GM23338 (cell line): ENCODE measurements at regions not wholly inside any gene's neighbourhood (a gene's known extent, or its start where the extent isn't known, plus 50 kb on each side); places are given as distances from the start of the nearest gene placed in this dataset.

Source experiments
- ATAC-seq: fragments of 200-7000 bp; cut with Tn5 transposase; 3 replicates; pipeline ENCODE4 v1.9.1; 2020
- DNase-seq: peaks from one replicate; pipeline ENCODE4 v3.0.0-alpha.2; 2015; ENCODE audit warnings: low spot score
- H2AFZ ChIP-seq: fragments of 200-600 bp; sonication (generic); 2 replicates; pipeline ENCODE4 v1.8.0; 2016; ENCODE audit warnings: antibody characterized with exemption, mild to moderate bottlenecking, moderate library complexity
- H3F3A ChIP-seq: fragments of 200-600 bp; sonication (generic); replicated peaks from 2 replicates; pipeline ENCODE4 v1.8.0; 2017; ENCODE audit warnings: antibody characterized with exemption, mixed run types, low read depth
- H3K27ac ChIP-seq: fragments of 200-600 bp; sonication (generic); 2 replicates; pipeline ENCODE4 v1.6.1; 2016; ENCODE audit warnings: low read depth
- H3K27me3 ChIP-seq: fragments of 200-600 bp; sonication (generic); 2 replicates; pipeline ENCODE4 v1.8.0; 2016; ENCODE audit warnings: mild to moderate bottlenecking, mixed run types, moderate library complexity; ENCODE audit not compliant: insufficient read depth
- H3K36me3 ChIP-seq: fragments of 200-600 bp; sonication (generic); 2 replicates; pipeline ENCODE4 v1.8.0; 2016; ENCODE audit warnings: mild to moderate bottlenecking; ENCODE audit not compliant: insufficient read depth
- H3K4me1 ChIP-seq: fragments of 200-600 bp; sonication (generic); 2 replicates; pipeline ENCODE4 v1.8.0; 2016; ENCODE audit warnings: mild to moderate bottlenecking, moderate library complexity; ENCODE audit not compliant: insufficient read depth
- H3K4me2 ChIP-seq: fragments of 200-600 bp; sonication (generic); 2 replicates; pipeline ENCODE4 v1.7.1; 2017; ENCODE audit warnings: mixed run types
- H3K4me3 ChIP-seq: fragments of 200-600 bp; sonication (generic); 2 replicates; pipeline ENCODE4 v1.6.1; 2016; ENCODE audit warnings: mixed run types
- H3K79me2 ChIP-seq: fragments of 200-600 bp; sonication (generic); replicated peaks from 2 replicates; pipeline ENCODE4 v1.8.0; 2017; ENCODE audit warnings: mild to moderate bottlenecking; ENCODE audit not compliant: insufficient read depth
- H3K9me2 ChIP-seq: fragments of 200-600 bp; sonication (generic); 2 replicates; pipeline ENCODE4 v1.8.0; 2017; ENCODE audit not compliant: insufficient read depth
- H4K20me1 ChIP-seq: fragments of 200-600 bp; sonication (generic); replicated peaks from 2 replicates; pipeline ENCODE4 v1.8.0; 2017; ENCODE audit warnings: mild to moderate bottlenecking; ENCODE audit not compliant: insufficient read depth
- H3K27ac Mint-ChIP-seq: 2 replicates; pipeline ENCODE4 v1.8.0; 2020; ENCODE audit warnings: inconsistent platforms, mild to moderate bottlenecking, moderate library complexity, mixed read lengths
- H3K27me3 Mint-ChIP-seq: 3 replicates; pipeline ENCODE4 v1.8.0; 2022; ENCODE audit warnings: low read depth, mild to moderate bottlenecking, moderate library complexity, mixed read lengths, inconsistent platforms; ENCODE audit not compliant: insufficient read depth, poor library complexity
- H3K36me3 Mint-ChIP-seq: 3 replicates; pipeline ENCODE4 v1.8.0; 2021; ENCODE audit warnings: low read depth, mild to moderate bottlenecking, inconsistent platforms, moderate library complexity, mixed read lengths
- H3K4me1 Mint-ChIP-seq: 3 replicates; pipeline ENCODE4 v1.8.0; 2020; ENCODE audit warnings: mild to moderate bottlenecking, inconsistent platforms, mixed read lengths
- H3K4me3 Mint-ChIP-seq: 3 replicates; pipeline ENCODE4 v1.8.0; 2021; ENCODE audit warnings: moderate library complexity, mild to moderate bottlenecking, inconsistent platforms, mixed read lengths
- H3K9me3 Mint-ChIP-seq: 3 replicates; pipeline ENCODE4 v1.8.0; 2020; ENCODE audit warnings: moderate library complexity, mild to moderate bottlenecking, inconsistent platforms, mixed read lengths
- EZH2 ChIP-seq: fragments of 200-600 bp; sonication (generic); IDR thresholded peaks from one replicate; pipeline ENCODE4 v1.8.0; 2017; ENCODE audit warnings: antibody characterized with exemption, mild to moderate bottlenecking, low read depth; ENCODE audit not compliant: unreplicated experiment
- JUNB ChIP-seq: IDR thresholded peaks from one replicate; pipeline ENCODE4 v1.6.1; 2016; ENCODE audit warnings: antibody characterized with exemption; ENCODE audit not compliant: unreplicated experiment
- ZNF331 ChIP-seq: fragments of 250-450 bp; sonication (Bioruptor Pico); IDR thresholded peaks from 2 replicates; pipeline ENCODE4 v1.5.0; 2020; ENCODE audit warnings: low read depth, mild to moderate bottlenecking, moderate library complexity
- TF ChIP-seq, protein P1 (sequence below): fragments of 250-450 bp; sonication (Bioruptor Pico); IDR thresholded peaks from 2 replicates; pipeline ENCODE4 v1.5.0; 2020; ENCODE audit warnings: mild to moderate bottlenecking, moderate library complexity
- TF ChIP-seq, protein P2 (sequence below): IDR thresholded peaks from 2 replicates; pipeline ENCODE4 v1.6.1; 2016; ENCODE audit warnings: antibody characterized with exemption

DNA sequence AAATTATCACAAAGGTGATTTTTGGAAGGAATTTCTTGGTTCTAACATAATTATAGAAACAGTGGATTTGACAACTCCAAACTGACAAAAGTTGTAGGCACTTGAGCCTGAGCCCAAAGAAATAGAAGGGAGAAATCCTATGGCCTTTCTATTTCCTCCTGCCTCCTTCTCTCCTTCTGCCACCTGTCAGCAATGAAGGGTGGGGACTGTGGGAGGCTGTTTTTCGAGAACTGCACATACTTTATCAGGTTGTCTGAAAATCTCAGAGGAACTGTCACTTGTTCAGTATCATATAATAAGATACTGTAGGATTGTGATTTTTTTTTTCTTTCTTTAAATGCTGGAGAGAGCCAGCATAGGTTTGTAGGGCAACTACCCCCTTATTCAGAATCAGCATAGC, 187.9 kb upstream of the SESN3 start (continued):
- TF ChIP-seq, protein P1, sequence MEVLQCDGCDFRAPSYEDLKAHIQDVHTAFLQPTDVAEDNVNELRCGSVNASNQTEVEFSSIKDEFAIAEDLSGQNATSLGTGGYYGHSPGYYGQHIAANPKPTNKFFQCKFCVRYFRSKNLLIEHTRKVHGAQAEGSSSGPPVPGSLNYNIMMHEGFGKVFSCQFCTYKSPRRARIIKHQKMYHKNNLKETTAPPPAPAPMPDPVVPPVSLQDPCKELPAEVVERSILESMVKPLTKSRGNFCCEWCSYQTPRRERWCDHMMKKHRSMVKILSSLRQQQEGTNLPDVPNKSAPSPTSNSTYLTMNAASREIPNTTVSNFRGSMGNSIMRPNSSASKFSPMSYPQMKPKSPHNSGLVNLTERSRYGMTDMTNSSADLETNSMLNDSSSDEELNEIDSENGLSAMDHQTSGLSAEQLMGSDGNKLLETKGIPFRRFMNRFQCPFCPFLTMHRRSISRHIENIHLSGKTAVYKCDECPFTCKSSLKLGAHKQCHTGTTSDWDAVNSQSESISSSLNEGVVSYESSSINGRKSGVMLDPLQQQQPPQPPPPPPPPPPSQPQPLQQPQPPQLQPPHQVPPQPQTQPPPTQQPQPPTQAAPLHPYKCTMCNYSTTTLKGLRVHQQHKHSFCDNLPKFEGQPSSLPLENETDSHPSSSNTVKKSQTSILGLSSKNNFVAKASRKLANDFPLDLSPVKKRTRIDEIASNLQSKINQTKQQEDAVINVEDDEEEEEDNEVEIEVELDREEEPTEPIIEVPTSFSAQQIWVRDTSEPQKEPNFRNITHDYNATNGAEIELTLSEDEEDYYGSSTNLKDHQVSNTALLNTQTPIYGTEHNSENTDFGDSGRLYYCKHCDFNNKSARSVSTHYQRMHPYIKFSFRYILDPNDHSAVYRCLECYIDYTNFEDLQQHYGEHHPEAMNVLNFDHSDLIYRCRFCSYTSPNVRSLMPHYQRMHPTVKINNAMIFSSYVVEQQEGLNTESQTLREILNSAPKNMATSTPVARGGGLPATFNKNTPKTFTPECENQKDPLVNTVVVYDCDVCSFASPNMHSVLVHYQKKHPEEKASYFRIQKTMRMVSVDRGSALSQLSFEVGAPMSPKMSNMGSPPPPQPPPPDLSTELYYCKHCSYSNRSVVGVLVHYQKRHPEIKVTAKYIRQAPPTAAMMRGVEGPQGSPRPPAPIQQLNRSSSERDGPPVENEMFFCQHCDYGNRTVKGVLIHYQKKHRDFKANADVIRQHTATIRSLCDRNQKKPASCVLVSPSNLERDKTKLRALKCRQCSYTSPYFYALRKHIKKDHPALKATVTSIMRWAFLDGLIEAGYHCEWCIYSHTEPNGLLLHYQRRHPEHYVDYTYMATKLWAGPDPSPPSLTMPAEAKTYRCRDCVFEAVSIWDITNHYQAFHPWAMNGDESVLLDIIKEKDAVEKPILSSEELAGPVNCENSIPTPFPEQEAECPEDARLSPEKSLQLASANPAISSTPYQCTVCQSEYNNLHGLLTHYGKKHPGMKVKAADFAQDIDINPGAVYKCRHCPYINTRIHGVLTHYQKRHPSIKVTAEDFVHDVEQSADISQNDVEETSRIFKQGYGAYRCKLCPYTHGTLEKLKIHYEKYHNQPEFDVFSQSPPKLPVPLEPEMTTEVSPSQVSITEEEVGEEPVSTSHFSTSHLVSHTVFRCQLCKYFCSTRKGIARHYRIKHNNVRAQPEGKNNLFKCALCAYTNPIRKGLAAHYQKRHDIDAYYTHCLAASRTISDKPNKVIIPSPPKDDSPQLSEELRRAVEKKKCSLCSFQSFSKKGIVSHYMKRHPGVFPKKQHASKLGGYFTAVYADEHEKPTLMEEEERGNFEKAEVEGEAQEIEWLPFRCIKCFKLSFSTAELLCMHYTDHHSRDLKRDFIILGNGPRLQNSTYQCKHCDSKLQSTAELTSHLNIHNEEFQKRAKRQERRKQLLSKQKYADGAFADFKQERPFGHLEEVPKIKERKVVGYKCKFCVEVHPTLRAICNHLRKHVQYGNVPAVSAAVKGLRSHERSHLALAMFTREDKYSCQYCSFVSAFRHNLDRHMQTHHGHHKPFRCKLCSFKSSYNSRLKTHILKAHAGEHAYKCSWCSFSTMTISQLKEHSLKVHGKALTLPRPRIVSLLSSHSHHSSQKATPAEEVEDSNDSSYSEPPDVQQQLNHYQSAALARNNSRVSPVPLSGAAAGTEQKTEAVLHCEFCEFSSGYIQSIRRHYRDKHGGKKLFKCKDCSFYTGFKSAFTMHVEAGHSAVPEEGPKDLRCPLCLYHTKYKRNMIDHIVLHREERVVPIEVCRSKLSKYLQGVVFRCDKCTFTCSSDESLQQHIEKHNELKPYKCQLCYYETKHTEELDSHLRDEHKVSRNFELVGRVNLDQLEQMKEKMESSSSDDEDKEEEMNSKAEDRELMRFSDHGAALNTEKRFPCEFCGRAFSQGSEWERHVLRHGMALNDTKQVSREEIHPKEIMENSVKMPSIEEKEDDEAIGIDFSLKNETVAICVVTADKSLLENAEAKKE (CRISPR knock-in tag) = no peak
- TF ChIP-seq, protein P2, sequence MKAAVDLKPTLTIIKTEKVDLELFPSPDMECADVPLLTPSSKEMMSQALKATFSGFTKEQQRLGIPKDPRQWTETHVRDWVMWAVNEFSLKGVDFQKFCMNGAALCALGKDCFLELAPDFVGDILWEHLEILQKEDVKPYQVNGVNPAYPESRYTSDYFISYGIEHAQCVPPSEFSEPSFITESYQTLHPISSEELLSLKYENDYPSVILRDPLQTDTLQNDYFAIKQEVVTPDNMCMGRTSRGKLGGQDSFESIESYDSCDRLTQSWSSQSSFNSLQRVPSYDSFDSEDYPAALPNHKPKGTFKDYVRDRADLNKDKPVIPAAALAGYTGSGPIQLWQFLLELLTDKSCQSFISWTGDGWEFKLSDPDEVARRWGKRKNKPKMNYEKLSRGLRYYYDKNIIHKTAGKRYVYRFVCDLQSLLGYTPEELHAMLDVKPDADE = no peak
- no peak for TF ChIP-seq ZNF331
- no peak for TF ChIP-seq EZH2
- TF ChIP-seq JUNB = no peak

DNA sequence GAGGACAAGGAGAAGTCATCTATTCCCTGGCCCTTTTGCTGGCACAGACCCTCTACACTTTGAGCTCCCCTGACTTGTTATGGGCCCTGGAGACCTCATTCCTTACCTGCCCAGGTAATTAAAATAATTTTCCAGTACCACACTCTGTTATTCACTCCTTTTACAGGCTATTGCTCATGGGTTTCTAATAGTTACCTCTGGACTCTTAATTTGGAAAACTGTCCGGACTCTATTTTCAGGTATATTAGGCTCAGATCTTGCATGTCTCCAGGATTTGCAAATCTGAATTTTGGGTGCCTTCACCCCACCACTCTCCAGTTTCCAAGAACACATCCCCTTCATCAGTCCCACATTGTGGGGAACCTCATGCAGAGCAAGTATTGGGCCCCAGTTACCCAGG, 186.8 kb upstream of the SESN3 start:
- H3K4me3 ChIP-seq = no peak overlapping the region
- no peak overlapping the region for H3K4me2 ChIP-seq
- H3K9me2 ChIP-seq = peaks cover 12% of the 10 kb centered on the region; the same call in 1 of the 2 replicates
- no peak overlapping the region for H3K4me3 Mint-ChIP-seq
- H3K36me3 ChIP-seq = no peaks in the 10 kb centered on the region
- no peaks in the 10 kb centered on the region for H3K79me2 ChIP-seq
- H3F3A ChIP-seq = no peaks in the 10 kb centered on the region
- H3K36me3 Mint-ChIP-seq = no peaks in the 10 kb centered on the region
- H3K27ac ChIP-seq = no peak overlapping the region
- no peaks in the 10 kb centered on the region for H4K20me1 ChIP-seq
- no peak overlapping the region for H2AFZ ChIP-seq
- H3K9me3 Mint-ChIP-seq = no peaks in the 10 kb centered on the region
- ATAC-seq = no peak
- H3K27me3 Mint-ChIP-seq = no peaks in the 10 kb centered on the region
- no peaks in the 10 kb centered on the region for H3K27me3 ChIP-seq
- H3K27ac Mint-ChIP-seq = no peak overlapping the region
- H3K4me1 Mint-ChIP-seq = no peaks in the 10 kb centered on the region; the same call in 2 of the 3 replicates
- H3K4me1 ChIP-seq = no peaks in the 10 kb centered on the region; the same call in 1 of the 2 replicates
- DNase-seq = no peak
- TF ChIP-seq, protein P1 (CRISPR knock-in tag) = no peak
- no peak for TF ChIP-seq ZNF331
